ENCODE measurements at regions not wholly inside any gene's neighbourhood (a gene's known extent, or its start where the extent isn't known, plus 50 kb on each side); places are given as distances from the start of the nearest gene placed in this dataset.

DNA sequence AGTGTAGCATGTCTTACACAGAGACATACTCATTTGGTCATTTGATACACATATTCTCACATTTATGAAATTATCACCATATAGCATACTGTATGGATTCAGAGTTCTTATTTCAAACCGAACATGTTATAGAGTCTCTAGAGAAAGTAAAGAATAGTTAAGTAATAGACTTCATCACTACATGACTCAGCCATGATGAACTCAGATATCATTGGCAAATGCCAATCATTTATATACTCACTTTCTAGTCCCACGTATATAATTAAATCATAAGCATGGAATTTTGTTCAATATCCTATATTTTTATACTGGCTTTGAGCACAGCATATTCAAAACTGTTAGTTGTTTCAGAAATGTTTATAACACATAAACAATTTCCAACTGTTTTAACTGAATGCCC, 749.9 kb downstream of the HACE1 start:
- TF ChIP-seq, protein P1, sequence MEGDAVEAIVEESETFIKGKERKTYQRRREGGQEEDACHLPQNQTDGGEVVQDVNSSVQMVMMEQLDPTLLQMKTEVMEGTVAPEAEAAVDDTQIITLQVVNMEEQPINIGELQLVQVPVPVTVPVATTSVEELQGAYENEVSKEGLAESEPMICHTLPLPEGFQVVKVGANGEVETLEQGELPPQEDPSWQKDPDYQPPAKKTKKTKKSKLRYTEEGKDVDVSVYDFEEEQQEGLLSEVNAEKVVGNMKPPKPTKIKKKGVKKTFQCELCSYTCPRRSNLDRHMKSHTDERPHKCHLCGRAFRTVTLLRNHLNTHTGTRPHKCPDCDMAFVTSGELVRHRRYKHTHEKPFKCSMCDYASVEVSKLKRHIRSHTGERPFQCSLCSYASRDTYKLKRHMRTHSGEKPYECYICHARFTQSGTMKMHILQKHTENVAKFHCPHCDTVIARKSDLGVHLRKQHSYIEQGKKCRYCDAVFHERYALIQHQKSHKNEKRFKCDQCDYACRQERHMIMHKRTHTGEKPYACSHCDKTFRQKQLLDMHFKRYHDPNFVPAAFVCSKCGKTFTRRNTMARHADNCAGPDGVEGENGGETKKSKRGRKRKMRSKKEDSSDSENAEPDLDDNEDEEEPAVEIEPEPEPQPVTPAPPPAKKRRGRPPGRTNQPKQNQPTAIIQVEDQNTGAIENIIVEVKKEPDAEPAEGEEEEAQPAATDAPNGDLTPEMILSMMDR (IDR thresholded peaks at IDR 0.05), result no peak
- TF ChIP-seq POLR2A (IDR thresholded peaks at IDR 0.05), result no peak
